ENCODE measurements at regions not wholly inside any gene's neighbourhood (a gene's known extent, or its start where the extent isn't known, plus 50 kb on each side); places are given as distances from the start of the nearest gene placed in this dataset.

- Histone ChIP-seq H3K9me3 (ENCODE audit: control insufficient read depth, low read length) (no peaks in the 10 kb centered on the region), H3K4me3 (ENCODE audit: low read length) (no peak overlapping the region), H3K36me3 (ENCODE audit: control insufficient read depth, insufficient read depth, low read length, severe bottlenecking) (no peaks in the 10 kb centered on the region), H3K4me1 (ENCODE audit: control insufficient read depth, insufficient read depth, low read length) (peaks cover 28% of the 10 kb centered on the region), H3K27me3 (replicated peaks; ENCODE audit: control insufficient read depth, insufficient read depth, low read length) (no peaks in the 10 kb centered on the region), H3K9ac (ENCODE audit: low read length) (no peak overlapping the region)
- DNase-seq (ENCODE audit: low read depth), result no peak
Measured at GRCh38 chr11:112760396-112761059, 200.7 kb upstream of the NCAM1 start.

GRCh38 chr11:112761911-112762706 lies 199.1 kb upstream of the NCAM1 start:
- Histone ChIP-seq H3K4me3 (ENCODE audit: low read length) (peak overlapping the region; percentile 22), H3K27me3 (replicated peaks; ENCODE audit: control insufficient read depth, insufficient read depth, low read length) (no peaks in the 10 kb centered on the region), H3K36me3 (ENCODE audit: control insufficient read depth, insufficient read depth, low read length, severe bottlenecking) (no peaks in the 10 kb centered on the region), H3K9ac (ENCODE audit: low read length) (no peak overlapping the region), H3K9me3 (ENCODE audit: control insufficient read depth, low read length) (no peaks in the 10 kb centered on the region), H3K4me1 (ENCODE audit: control insufficient read depth, insufficient read depth, low read length) (peaks cover 26% of the 10 kb centered on the region)
- DNase-seq (ENCODE audit: low read depth), result no peak

GRCh38 chr11:112762707-112763090 lies 198.5 kb upstream of the NCAM1 start:
- DNase-seq (ENCODE audit: low read depth), result no peak
- Histone ChIP-seq H3K4me3 (ENCODE audit: low read length) (no peak overlapping the region), H3K9ac (ENCODE audit: low read length) (no peak overlapping the region), H3K36me3 (ENCODE audit: control insufficient read depth, insufficient read depth, low read length, severe bottlenecking) (no peaks in the 10 kb centered on the region), H3K27me3 (replicated peaks; ENCODE audit: control insufficient read depth, insufficient read depth, low read length) (no peaks in the 10 kb centered on the region), H3K4me1 (ENCODE audit: control insufficient read depth, insufficient read depth, low read length) (peaks cover 20% of the 10 kb centered on the region), H3K9me3 (ENCODE audit: control insufficient read depth, low read length) (no peaks in the 10 kb centered on the region)

GRCh38 chr11:112765337-112765736 lies 195.9 kb upstream of the NCAM1 start:
- H3K27me3 ChIP-seq (replicated peaks; ENCODE audit: control insufficient read depth, insufficient read depth, low read length), result no peaks in the 10 kb centered on the region
- no peak overlapping the region for H3K4me3 ChIP-seq (ENCODE audit: low read length)
- DNase-seq (ENCODE audit: low read depth), result no peak
- H3K4me1 ChIP-seq (ENCODE audit: control insufficient read depth, insufficient read depth, low read length), result peaks cover 24% of the 10 kb centered on the region
- no peak overlapping the region for H3K9ac ChIP-seq (ENCODE audit: low read length)
- H3K9me3 ChIP-seq (ENCODE audit: control insufficient read depth, low read length), result no peaks in the 10 kb centered on the region
- H3K36me3 ChIP-seq (ENCODE audit: control insufficient read depth, insufficient read depth, low read length, severe bottlenecking), result no peaks in the 10 kb centered on the region

GRCh38 chr11:112769170-112769569 lies 192.1 kb upstream of the NCAM1 start:
- no peak for DNase-seq (ENCODE audit: low read depth)
- H3K9me3 ChIP-seq (ENCODE audit: control insufficient read depth, low read length), result no peaks in the 10 kb centered on the region
- no peaks in the 10 kb centered on the region for H3K36me3 ChIP-seq (ENCODE audit: control insufficient read depth, insufficient read depth, low read length, severe bottlenecking)
- H3K4me3 ChIP-seq (ENCODE audit: low read length), result no peak overlapping the region
- peaks cover 8% of the 10 kb centered on the region for H3K4me1 ChIP-seq (ENCODE audit: control insufficient read depth, insufficient read depth, low read length)
- peaks cover 13% of the 10 kb centered on the region for H3K27me3 ChIP-seq (replicated peaks; ENCODE audit: control insufficient read depth, insufficient read depth, low read length)
- H3K9ac ChIP-seq (ENCODE audit: low read length), result no peak overlapping the region

GRCh38 chr11:112769584-112769983 lies 191.6 kb upstream of the NCAM1 start:
- DNase-seq (ENCODE audit: low read depth), result no peak
- Histone ChIP-seq H3K27me3 (replicated peaks; ENCODE audit: control insufficient read depth, insufficient read depth, low read length) (peaks cover 15% of the 10 kb centered on the region), H3K4me3 (ENCODE audit: low read length) (no peak overlapping the region), H3K36me3 (ENCODE audit: control insufficient read depth, insufficient read depth, low read length, severe bottlenecking) (no peaks in the 10 kb centered on the region), H3K4me1 (ENCODE audit: control insufficient read depth, insufficient read depth, low read length) (peaks cover 8% of the 10 kb centered on the region), H3K9ac (ENCODE audit: low read length) (no peak overlapping the region), H3K9me3 (ENCODE audit: control insufficient read depth, low read length) (no peaks in the 10 kb centered on the region)

GRCh38 chr11:112770033-112770432 lies 191.2 kb upstream of the NCAM1 start:
- Histone ChIP-seq H3K4me1 (ENCODE audit: control insufficient read depth, insufficient read depth, low read length) (peaks cover 8% of the 10 kb centered on the region), H3K36me3 (ENCODE audit: control insufficient read depth, insufficient read depth, low read length, severe bottlenecking) (no peaks in the 10 kb centered on the region), H3K9ac (ENCODE audit: low read length) (no peak overlapping the region), H3K27me3 (replicated peaks; ENCODE audit: control insufficient read depth, insufficient read depth, low read length) (peaks cover 19% of the 10 kb centered on the region), H3K4me3 (ENCODE audit: low read length) (no peak overlapping the region), H3K9me3 (ENCODE audit: control insufficient read depth, low read length) (no peaks in the 10 kb centered on the region)
- no peak for DNase-seq (ENCODE audit: low read depth)

- no peak for DNase-seq (ENCODE audit: low read depth)
- no peak overlapping the region for H3K9ac ChIP-seq (ENCODE audit: low read length)
- H3K4me3 ChIP-seq (ENCODE audit: low read length), result no peak overlapping the region
- peaks cover 8% of the 10 kb centered on the region for H3K4me1 ChIP-seq (ENCODE audit: control insufficient read depth, insufficient read depth, low read length)
- peaks cover 19% of the 10 kb centered on the region for H3K27me3 ChIP-seq (replicated peaks; ENCODE audit: control insufficient read depth, insufficient read depth, low read length)
- no peaks in the 10 kb centered on the region for H3K9me3 ChIP-seq (ENCODE audit: control insufficient read depth, low read length)
- H3K36me3 ChIP-seq (ENCODE audit: control insufficient read depth, insufficient read depth, low read length, severe bottlenecking), result no peaks in the 10 kb centered on the region
Measured at GRCh38 chr11:112770487-112770886, 190.7 kb upstream of the NCAM1 start.

- Histone ChIP-seq H3K4me3 (ENCODE audit: low read length) (no peak overlapping the region), H3K9me3 (ENCODE audit: control insufficient read depth, low read length) (no peaks in the 10 kb centered on the region), H3K36me3 (ENCODE audit: control insufficient read depth, insufficient read depth, low read length, severe bottlenecking) (no peaks in the 10 kb centered on the region), H3K9ac (ENCODE audit: low read length) (no peak overlapping the region), H3K27me3 (replicated peaks; ENCODE audit: control insufficient read depth, insufficient read depth, low read length) (peaks cover 19% of the 10 kb centered on the region), H3K4me1 (ENCODE audit: control insufficient read depth, insufficient read depth, low read length) (peaks cover 8% of the 10 kb centered on the region)
- DNase-seq (ENCODE audit: low read depth), result no peak
Measured at GRCh38 chr11:112771851-112772250, 189.4 kb upstream of the NCAM1 start.

- Histone ChIP-seq H3K36me3 (ENCODE audit: control insufficient read depth, insufficient read depth, low read length, severe bottlenecking) (no peaks in the 10 kb centered on the region), H3K9me3 (ENCODE audit: control insufficient read depth, low read length) (no peaks in the 10 kb centered on the region), H3K4me1 (ENCODE audit: control insufficient read depth, insufficient read depth, low read length) (peaks cover 8% of the 10 kb centered on the region), H3K27me3 (replicated peaks; ENCODE audit: control insufficient read depth, insufficient read depth, low read length) (peaks cover 19% of the 10 kb centered on the region), H3K4me3 (ENCODE audit: low read length) (no peak overlapping the region), H3K9ac (ENCODE audit: low read length) (no peak overlapping the region)
- no peak for DNase-seq (ENCODE audit: low read depth)
Measured at GRCh38 chr11:112773264-112773663, 188.0 kb upstream of the NCAM1 start.

GRCh38 chr11:112776834-112777233 lies 184.4 kb upstream of the NCAM1 start:
- Histone ChIP-seq H3K4me3 (ENCODE audit: low read length) (no peak overlapping the region), H3K9me3 (ENCODE audit: control insufficient read depth, low read length) (no peaks in the 10 kb centered on the region), H3K9ac (ENCODE audit: low read length) (no peak overlapping the region), H3K36me3 (ENCODE audit: control insufficient read depth, insufficient read depth, low read length, severe bottlenecking) (no peaks in the 10 kb centered on the region), H3K27me3 (replicated peaks; ENCODE audit: control insufficient read depth, insufficient read depth, low read length) (peaks cover 19% of the 10 kb centered on the region), H3K4me1 (ENCODE audit: control insufficient read depth, insufficient read depth, low read length) (peaks cover 8% of the 10 kb centered on the region)
- DNase-seq (ENCODE audit: low read depth), result no peak

All from adipocyte (in vitro differentiated cells).